ENCODE measurements at regions not wholly inside any gene's neighbourhood (a gene's known extent, or its start where the extent isn't known, plus 50 kb on each side); places are given as distances from the start of the nearest gene placed in this dataset.

DNA sequence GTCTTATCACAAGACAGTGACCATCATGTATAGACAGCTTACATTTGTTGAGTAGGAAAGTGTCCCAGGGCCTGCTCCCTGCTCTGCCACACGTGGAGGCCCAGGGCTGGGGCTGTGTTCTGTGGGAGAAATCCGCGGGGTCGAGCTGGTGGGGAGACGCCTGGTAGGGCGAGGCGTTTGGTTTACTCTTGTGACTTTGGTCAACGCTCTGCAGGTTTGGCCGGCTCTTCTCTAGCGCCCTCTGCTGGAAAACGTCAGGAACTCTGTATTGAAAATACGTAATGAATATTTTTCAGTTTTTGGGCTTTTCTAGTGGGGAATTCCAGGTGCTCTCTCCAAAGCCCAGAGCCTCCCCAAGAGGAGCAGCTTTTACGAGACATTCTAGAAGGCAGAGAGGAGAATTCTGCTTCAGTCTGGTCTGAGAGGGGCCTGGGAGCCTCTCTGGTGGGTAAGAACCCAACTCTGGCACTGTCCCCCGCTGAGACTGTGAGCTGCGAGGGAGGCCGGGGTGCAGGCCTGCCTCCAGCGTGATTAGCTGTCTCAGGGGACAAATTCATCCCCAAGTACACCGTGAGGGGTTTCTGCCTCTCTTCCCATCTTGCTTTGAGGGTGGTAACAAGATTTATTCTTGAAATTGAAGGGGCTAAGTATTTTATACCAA, 112.6 kb upstream of the RALGAPA2 start:
- DNase-seq = peak; percentile 50

DNA sequence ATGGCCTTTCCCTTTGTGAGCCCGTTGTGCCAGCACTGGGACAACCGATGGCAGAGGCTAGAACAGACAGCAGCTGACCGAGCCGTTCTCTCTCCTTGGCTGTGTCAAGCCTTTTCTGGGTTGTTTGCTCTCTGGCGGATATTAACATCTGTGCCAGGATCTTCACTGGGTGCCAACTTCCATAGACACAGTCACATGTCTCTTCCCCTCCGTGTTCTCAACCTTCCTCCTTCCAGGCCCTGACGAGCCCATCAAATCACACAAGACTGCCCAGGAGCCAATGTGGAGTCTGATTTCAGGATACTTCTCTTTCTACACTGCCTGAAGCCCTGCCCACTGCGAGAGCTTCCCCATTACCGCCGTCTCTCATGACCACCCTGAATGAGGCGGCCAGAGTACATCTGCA, 111.0 kb upstream of the RALGAPA2 start:
- no peak for DNase-seq

GRCh38 chr20:20821484-20822260, 109.2 kb upstream of the RALGAPA2 start:
- no peak for DNase-seq

DNA sequence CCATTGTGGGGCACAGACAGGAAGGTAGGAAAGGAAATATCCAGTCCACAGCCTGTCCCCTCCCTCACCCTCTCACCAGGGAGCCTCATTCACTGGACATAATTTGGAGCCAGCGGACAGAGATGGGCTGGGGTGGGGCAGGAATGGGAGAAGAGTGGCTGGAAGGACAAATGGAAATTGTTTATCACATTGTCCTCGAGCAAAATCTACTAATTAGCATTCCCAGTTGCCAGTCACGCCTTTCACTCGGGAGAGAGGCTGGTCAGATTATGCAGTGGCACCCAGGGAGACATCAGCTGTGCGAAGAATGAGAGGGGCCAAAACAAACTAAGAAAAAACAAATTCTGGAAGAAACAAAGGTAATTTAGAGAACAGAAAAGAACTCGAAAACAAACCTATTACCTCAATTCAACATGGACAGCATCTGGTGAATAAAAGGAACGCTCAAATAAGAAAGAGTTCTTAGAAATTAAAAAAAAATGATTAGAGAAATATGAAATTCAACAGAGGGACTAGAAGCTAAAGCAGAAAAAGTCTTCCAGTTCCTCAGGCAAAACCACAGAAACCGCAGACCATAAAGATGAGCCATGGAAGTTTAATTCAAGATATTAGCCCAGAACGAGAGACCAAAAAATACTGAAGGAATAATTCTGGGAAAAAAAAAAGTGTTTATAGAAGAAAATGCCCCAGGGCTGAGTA, 108.5 kb upstream of the RALGAPA2 start:
- no peak for DNase-seq

GRCh38 chr20:20820104-20820503, 107.7 kb upstream of the RALGAPA2 start:
- no peak for DNase-seq

DNA sequence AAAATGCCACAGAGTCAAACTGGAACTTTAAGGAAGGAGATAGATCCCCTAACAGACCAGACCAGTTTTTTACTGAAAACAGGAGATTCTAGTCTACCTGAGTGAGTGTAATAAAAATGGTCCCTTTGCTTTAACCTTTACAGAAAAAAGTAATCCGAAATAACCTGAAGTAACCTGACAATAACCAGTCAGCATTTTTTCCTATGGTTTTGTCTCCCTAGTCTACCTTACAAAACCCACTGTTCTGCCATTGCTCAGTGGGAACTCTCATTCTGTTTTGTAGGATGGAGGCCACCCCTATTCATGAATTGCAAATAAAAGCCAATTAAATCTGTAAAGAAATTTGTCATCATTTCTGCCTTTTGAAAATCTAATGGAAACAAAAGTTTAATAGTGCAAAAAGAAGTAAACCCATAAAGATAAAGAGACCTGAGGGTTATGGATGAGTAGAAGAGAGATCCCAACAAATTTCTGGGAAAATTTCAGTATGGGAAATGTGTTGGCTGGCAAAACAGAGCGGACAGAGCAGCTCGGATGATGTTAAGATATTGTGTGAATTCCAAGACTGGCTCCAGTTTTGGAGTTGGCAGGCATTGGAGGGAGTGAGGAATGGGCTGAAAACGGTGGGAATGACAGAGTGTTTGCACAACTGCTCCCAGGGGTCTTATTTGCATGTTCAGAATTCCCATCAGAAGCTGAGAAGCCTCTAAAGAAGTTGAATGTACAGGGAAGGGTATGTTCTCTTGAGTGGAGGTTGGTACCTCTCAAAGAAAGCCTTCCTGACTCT, 104.7 kb upstream of the RALGAPA2 start:
- no peak for DNase-seq

- DNase-seq = no peak
Observed at GRCh38 chr20:20815711-20816455, 103.4 kb upstream of the RALGAPA2 start.

DNA sequence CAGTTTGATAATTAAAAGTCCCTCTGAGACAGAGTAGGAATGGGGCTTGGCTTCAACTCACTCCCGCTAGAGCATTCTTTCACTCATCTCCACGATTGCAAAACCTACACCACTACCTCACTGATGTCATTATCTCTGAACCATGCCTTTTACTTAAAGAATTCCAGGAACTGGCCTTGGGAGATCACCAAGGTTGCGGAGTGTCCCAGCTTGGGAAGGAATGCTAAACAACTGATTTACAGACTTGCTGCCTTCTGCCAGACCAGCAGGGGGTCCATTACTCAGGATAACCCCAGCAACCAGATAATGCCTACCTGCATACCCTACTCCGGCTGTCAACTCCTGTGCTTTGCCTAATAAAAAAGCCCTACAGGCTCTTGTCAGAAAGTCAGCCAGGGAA, 102.2 kb upstream of the RALGAPA2 start:
- DNase-seq = no peak

DNA sequence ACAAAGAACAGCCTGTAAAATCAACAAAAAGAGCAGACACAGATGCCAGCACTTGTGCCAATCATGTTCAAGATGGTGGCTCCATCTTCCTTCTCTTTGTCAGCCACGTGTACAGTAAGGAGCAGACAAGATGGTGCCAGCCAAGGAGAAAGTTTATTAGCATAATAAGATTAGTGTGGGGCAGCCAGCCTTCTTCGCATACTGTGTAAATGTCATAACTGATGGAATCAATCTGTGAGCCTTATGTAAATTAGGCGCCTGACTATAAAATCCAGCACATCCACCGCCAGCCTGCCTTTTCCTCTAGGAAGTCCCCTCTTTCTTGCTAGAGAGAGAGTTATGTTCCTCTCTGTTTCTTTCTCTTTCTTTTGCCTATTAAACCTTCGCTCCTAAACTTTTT, 99.7 kb upstream of the RALGAPA2 start:
- DNase-seq = no peak

- no peak for DNase-seq
Observed at GRCh38 chr20:20808016-20808415, 95.6 kb upstream of the RALGAPA2 start.

- DNase-seq = no peak
Observed at GRCh38 chr20:20806121-20807095, 94.0 kb upstream of the RALGAPA2 start.

DNA sequence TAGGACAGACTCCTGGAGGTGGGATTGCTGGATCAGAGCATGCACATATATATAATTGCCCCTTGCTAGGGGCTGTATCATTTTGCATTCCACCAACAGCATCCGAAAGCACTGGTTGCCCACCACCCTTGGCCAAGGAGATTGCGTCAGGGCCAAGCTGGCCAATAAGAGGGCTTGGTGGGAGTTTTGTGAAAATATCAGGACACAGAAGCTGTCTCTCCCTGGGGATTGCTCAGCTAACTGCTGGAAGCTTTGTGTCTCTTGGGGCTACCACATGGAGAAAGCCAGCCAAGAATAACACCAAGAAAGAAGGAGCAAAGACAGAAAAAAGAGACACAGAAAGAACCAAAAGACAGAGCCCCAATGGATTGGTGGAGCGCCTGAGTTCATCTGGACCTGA, 90.6 kb upstream of the RALGAPA2 start:
- DNase-seq = no peak

- DNase-seq = no peak
Observed at GRCh38 chr20:20802328-20802727, 89.9 kb upstream of the RALGAPA2 start.

- DNase-seq = no peak
Observed at GRCh38 chr20:20799716-20800312, 87.4 kb upstream of the RALGAPA2 start.

- DNase-seq = no peak
Observed at GRCh38 chr20:20797521-20798310, 85.3 kb upstream of the RALGAPA2 start.

- no peak for DNase-seq
Observed at GRCh38 chr20:20796766-20797440, 84.5 kb upstream of the RALGAPA2 start.

DNA sequence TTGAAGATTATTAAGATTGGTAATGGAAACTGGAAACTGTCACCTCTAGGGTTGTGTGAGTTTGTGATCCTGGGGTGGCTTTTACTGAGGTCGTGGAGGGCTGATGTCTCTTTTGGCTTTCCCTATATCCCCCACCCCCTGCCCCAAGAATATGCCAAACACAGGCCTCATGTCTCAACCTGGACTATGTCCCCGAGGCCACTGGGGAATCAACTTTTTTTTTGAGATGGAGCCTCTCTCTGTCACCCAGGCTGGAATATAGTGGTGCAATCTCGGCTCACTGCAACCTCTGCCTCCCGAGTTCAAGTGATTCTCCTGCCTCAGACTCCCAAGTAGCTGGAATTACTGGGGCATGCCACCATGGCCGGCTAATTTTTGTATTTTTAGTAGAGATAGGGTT, 83.3 kb upstream of the RALGAPA2 start:
- no peak for DNase-seq

DNA sequence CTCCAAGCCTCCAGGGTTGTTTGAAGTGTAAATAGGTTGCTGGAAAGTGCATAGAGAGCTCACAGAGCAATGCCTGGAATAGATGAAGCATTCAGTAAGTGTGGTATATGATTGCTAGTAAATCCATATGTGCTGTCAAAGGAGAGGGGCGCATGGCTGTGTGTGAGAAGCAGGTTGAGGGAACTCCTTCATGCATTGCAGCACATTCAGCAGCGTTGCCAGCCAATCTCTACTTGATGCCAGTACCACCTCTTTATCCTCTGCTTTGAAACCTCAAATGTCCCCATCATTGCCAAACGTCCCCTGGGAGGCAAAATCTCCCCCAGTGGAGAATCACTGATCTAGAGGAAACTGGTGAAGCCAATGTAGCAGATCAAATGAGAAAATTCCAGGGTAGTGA, 82.7 kb upstream of the RALGAPA2 start:
- no peak for DNase-seq

DNA sequence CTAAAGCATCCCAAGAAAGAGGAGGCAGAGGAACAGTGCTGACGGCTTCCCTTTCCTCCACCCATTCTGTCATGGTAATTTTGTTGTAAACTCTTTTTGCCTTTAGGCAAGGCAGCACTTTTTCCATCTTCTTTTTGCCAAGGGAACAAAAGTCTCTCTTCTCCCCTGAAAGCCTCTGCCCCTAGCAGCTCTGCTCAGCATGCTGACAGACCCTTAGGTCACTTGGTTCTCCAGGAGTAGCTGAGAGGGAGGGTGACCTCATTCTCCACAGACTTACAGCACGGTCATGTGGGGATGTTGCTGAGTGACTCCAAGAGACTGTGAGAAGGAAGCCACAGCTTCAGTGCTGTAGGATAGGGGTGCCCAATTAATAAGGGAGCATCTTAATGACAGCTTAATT, 81.1 kb upstream of the RALGAPA2 start:
- DNase-seq = no peak
